ENCODE measurements at regions not wholly inside any gene's neighbourhood (a gene's known extent, or its start where the extent isn't known, plus 50 kb on each side); places are given as distances from the start of the nearest gene placed in this dataset.

GRCh38 chr11:15843309-15843872 lies 513.0 kb downstream of the SOX6 start:
- TF ChIP-seq, protein P1, sequence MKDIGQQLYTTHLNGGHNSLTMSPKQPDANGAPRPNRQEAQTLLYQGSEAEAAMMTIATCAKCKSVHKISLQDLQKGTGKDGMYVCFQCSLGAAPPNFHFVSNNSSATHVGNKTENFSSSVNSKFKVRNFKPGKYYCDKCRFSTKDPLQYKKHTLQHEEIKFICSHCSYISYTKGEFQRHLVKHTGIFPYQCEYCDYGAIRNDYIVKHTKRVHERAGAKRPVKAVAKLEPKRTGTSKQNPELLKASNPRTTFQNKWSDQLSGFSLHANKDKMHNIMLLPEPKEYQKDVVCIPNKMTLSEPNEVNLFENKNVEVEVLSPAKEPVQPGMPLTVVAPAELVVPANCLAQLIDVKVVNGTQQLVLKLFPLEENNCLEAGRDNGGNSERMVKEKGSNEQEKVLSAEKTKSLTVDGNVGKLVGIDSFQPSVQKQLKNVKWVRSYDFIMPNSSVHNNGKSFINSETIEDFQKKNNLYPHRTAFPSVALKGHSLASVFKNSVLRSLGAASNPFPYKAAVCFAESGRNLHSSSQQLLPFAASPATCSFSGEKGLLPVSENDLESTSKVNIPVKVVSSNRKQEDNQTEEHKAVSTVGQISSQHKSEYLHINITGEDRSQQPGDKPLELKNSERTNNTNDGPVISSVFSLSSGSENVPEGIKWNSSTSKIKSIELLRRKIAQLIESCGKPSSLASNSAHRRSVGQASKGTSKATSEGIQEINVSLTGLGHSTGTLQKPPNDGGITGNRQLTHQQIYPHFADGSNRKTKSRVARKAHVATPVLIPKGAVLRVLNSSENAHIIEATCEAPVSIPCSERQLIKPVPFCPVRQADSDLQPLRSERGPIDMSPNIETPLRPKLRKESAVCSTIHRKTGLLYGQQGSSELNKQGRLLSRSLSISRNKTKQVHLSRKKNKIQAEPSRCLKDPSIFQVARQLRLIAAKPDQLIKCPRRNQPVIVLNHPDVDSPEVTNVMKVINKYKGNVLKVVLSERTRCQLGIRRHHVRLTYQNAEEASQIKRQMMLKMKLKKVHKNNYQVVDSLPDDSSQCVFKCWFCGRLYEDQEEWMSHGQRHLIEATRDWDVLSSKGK (CRISPR knock-in tag; IDR thresholded peaks at IDR 0.05) = no peak
- TF ChIP-seq ZNF140 (CRISPR knock-in tag; IDR thresholded peaks at IDR 0.05) (no peak), CTCF (IDR thresholded peaks at IDR 0.05 in 2 of 3, conservative IDR thresholded peaks at IDR 0.05 in 1 of 3; ENCODE audit: insufficient read depth in 2 of 3, low read depth in 1 of 3, low read length in 3 of 3) (no peak), CREB1 (IDR thresholded peaks at IDR 0.05) (no peak), CREB1 (CRISPR knock-in tag; IDR thresholded peaks at IDR 0.05) (no peak), ZFP30 (CRISPR knock-in tag; IDR thresholded peaks at IDR 0.05; ENCODE audit: borderline replicate concordance) (no peak), MEIS2 (IDR thresholded peaks at IDR 0.05; ENCODE audit: partially characterized antibody) (no peak), EZH2 (IDR thresholded peaks at IDR 0.05; ENCODE audit: borderline replicate concordance, low read depth, low read length) (no peak)
- TF ChIP-seq, protein P2, sequence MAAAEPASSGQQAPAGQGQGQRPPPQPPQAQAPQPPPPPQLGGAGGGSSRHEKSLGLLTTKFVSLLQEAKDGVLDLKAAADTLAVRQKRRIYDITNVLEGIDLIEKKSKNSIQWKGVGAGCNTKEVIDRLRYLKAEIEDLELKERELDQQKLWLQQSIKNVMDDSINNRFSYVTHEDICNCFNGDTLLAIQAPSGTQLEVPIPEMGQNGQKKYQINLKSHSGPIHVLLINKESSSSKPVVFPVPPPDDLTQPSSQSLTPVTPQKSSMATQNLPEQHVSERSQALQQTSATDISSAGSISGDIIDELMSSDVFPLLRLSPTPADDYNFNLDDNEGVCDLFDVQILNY (CRISPR knock-in tag; IDR thresholded peaks at IDR 0.05) = no peak
- TF ChIP-seq, protein P3, sequence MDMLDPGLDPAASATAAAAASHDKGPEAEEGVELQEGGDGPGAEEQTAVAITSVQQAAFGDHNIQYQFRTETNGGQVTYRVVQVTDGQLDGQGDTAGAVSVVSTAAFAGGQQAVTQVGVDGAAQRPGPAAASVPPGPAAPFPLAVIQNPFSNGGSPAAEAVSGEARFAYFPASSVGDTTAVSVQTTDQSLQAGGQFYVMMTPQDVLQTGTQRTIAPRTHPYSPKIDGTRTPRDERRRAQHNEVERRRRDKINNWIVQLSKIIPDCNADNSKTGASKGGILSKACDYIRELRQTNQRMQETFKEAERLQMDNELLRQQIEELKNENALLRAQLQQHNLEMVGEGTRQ (CRISPR knock-in tag; IDR thresholded peaks at IDR 0.05) = no peak
- TF ChIP-seq, protein P4, sequence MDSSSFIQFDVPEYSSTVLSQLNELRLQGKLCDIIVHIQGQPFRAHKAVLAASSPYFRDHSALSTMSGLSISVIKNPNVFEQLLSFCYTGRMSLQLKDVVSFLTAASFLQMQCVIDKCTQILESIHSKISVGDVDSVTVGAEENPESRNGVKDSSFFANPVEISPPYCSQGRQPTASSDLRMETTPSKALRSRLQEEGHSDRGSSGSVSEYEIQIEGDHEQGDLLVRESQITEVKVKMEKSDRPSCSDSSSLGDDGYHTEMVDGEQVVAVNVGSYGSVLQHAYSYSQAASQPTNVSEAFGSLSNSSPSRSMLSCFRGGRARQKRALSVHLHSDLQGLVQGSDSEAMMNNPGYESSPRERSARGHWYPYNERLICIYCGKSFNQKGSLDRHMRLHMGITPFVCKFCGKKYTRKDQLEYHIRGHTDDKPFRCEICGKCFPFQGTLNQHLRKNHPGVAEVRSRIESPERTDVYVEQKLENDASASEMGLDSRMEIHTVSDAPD (CRISPR knock-in tag; IDR thresholded peaks at IDR 0.05) = no peak
- TF ChIP-seq, protein P5, sequence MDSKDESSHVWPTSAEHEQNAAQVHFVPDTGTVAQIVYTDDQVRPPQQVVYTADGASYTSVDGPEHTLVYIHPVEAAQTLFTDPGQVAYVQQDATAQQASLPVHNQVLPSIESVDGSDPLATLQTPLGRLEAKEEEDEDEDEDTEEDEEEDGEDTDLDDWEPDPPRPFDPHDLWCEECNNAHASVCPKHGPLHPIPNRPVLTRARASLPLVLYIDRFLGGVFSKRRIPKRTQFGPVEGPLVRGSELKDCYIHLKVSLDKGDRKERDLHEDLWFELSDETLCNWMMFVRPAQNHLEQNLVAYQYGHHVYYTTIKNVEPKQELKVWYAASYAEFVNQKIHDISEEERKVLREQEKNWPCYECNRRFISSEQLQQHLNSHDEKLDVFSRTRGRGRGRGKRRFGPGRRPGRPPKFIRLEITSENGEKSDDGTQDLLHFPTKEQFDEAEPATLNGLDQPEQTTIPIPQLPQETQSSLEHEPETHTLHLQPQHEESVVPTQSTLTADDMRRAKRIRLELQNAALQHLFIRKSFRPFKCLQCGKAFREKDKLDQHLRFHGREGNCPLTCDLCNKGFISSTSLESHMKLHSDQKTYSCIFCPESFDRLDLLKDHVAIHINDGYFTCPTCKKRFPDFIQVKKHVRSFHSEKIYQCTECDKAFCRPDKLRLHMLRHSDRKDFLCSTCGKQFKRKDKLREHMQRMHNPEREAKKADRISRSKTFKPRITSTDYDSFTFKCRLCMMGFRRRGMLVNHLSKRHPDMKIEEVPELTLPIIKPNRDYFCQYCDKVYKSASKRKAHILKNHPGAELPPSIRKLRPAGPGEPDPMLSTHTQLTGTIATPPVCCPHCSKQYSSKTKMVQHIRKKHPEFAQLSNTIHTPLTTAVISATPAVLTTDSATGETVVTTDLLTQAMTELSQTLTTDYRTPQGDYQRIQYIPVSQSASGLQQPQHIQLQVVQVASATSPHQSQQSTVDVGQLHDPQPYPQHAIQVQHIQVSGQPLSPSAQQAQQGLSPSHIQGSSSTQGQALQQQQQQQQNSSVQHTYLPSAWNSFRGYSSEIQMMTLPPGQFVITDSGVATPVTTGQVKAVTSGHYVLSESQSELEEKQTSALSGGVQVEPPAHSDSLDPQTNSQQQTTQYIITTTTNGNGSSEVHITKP (IDR thresholded peaks at IDR 0.05; ENCODE audit: partially characterized antibody) = no peak
- TF ChIP-seq, protein P6, sequence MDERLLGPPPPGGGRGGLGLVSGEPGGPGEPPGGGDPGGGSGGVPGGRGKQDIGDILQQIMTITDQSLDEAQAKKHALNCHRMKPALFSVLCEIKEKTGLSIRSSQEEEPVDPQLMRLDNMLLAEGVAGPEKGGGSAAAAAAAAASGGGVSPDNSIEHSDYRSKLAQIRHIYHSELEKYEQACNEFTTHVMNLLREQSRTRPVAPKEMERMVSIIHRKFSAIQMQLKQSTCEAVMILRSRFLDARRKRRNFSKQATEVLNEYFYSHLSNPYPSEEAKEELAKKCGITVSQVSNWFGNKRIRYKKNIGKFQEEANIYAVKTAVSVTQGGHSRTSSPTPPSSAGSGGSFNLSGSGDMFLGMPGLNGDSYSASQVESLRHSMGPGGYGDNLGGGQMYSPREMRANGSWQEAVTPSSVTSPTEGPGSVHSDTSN (CRISPR knock-in tag; IDR thresholded peaks at IDR 0.05; ENCODE audit: low read depth) = no peak
- TF ChIP-seq, protein P6 (tag; conservative IDR thresholded peaks at IDR 0.05; ENCODE audit: low read depth) = no peak
